ENCODE measurements at regions not wholly inside any gene's neighbourhood (a gene's known extent, or its start where the extent isn't known, plus 50 kb on each side); places are given as distances from the start of the nearest gene placed in this dataset.
A peak's percentile ranks its signal among the peaks of the same experiment; 100 is the strongest.

DNA sequence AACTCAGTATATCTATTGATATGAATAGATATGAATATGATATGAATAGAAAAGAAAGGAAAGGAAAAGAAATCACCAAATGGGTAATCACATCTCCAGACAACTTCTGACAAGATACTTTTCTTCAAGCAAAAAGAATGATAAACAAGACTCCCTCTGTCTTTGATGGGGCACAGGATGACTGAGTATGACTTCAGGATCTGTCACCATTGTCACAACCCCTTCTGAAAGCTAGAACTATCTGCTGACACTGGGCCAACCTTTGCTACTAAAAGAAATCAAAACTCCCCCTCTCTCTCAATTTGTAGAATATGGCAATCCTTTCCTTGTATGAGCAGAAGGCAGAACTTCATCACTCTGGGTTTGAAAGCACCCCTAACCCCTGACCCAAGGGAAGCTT is 267.2 kb upstream of the RASGEF1B start:
- Histone ChIP-seq H3K36me3 (ENCODE audit: insufficient read depth, low read length) (no peaks in the 10 kb centered on the region), H3K4me3 (ENCODE audit: low read length in 2 of 2) (no peak overlapping the region), H3K4me1 (ENCODE audit: insufficient read depth, low read length) (no peaks in the 10 kb centered on the region), H3K27ac (ENCODE audit: low read depth, low read length) (no peak overlapping the region), H3K9me3 (ENCODE audit: control insufficient read depth in 1 of 2, low read length in 2 of 2) (no peaks in the 10 kb centered on the region), H3K27me3 (ENCODE audit: insufficient read depth, low read length) (no peaks in the 10 kb centered on the region)
- Mint-ChIP-seq H3K36me3 (no peaks in the 10 kb centered on the region), H3K27me3 (peaks cover 0 to 2% of the 10 kb centered on the region in 2 donors), H3K27ac (no peak overlapping the region), H3K4me1 (peaks cover 0 to 2% (median 0%) of the 10 kb centered on the region in 4 donors), H3K4me3 (no peak overlapping the region), H3K9me3 (no peaks in the 10 kb centered on the region)
- no peak for DNase-seq
- intact Hi-C loops (cut with micrococcal nuclease) = no loop called here
- ChIA-PET CTCF (ENCODE audit: partially characterized antibody) (no interaction called here), POLR2A (ENCODE audit: partially characterized antibody) (no interaction called here)

DNA sequence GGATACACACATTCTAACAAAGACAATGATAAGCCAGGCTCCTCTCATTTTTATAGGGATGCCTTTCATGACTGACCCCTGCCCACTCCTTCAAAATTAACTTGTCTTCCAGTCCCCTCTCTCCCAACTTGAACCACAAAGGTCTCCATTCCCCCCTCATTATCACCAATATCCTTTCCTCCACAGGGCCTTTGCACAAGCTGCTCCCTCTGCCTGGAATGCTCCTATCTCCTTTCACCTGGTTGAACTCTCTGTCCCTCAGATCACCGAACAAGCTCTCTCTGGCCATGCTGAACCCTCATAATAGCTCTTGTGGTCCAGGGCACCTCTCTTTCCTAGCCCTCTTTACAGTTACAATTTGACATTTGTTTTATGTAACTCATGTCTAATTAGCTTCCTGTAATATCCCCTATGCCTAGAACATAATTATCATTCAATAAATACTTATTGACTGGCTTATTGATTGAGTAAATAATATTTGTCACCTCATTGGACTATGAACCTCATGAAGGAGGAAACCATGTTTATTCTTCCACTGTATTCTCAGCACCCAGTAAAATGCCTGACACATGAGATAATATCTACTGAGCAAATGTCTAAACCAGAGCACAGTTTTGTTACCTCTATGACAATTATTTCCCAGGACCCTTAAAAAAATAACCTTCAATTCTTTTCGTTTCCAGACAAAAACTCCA is 266.3 kb upstream of the RASGEF1B start:
- no peak overlapping the region for H3K4me3 ChIP-seq (ENCODE audit: low read length in 2 of 2)
- no peak overlapping the region for H3K27ac ChIP-seq (ENCODE audit: low read depth, low read length)
- intact Hi-C loops (cut with micrococcal nuclease) = no loop called here
- H3K36me3 Mint-ChIP-seq = no peaks in the 10 kb centered on the region
- ChIA-PET POLR2A (ENCODE audit: partially characterized antibody) (no interaction called here), CTCF (ENCODE audit: partially characterized antibody) (no interaction called here)
- H3K36me3 ChIP-seq (ENCODE audit: insufficient read depth, low read length) = no peaks in the 10 kb centered on the region
- no peak for DNase-seq
- no peak overlapping the region for H3K27ac Mint-ChIP-seq
- no peaks in the 10 kb centered on the region for H3K27me3 ChIP-seq (ENCODE audit: insufficient read depth, low read length)
- H3K4me1 Mint-ChIP-seq = peaks cover 0 to 2% (median 0%) of the 10 kb centered on the region in 4 donors
- no peaks in the 10 kb centered on the region for H3K9me3 Mint-ChIP-seq
- no peaks in the 10 kb centered on the region for H3K4me1 ChIP-seq (ENCODE audit: insufficient read depth, low read length)
- H3K27me3 Mint-ChIP-seq = peaks cover 0 to 2% of the 10 kb centered on the region in 2 donors
- no peak overlapping the region for H3K4me3 Mint-ChIP-seq
- no peaks in the 10 kb centered on the region for H3K9me3 ChIP-seq (ENCODE audit: control insufficient read depth in 1 of 2, low read length in 2 of 2)

DNA sequence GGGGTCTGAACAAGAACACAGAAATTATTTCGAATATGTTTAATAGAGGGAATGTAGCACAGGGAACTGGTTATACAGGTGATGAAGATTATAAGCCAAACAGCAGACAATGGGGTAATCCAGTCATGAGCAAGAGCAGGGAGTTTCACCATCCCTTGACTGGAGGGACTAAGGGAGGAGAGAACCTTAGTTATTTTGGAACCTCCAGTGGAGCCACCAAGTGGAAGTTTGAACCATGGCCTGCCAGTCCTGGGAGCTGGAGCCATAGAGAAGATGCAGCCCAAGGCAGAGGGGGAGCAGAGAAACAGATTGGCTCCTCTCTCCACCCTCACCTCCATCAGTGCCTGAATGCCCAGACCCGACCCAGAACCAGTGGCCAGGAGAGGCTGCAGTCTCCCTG is 264.6 kb upstream of the RASGEF1B start:
- Mint-ChIP-seq H3K4me3 (no peak overlapping the region), H3K4me1 (peaks cover 0 to 2% (median 0%) of the 10 kb centered on the region in 4 donors), H3K36me3 (no peaks in the 10 kb centered on the region), H3K27me3 (peaks cover 0 to 2% of the 10 kb centered on the region in 2 donors), H3K9me3 (no peaks in the 10 kb centered on the region), H3K27ac (peak overlapping the region in 1 of 7 donors; percentile 44)
- no peaks in the 10 kb centered on the region for H3K9me3 ChIP-seq (ENCODE audit: control insufficient read depth in 1 of 2, low read length in 2 of 2)
- no peaks in the 10 kb centered on the region for H3K36me3 ChIP-seq (ENCODE audit: insufficient read depth, low read length)
- intact Hi-C loops (cut with micrococcal nuclease) = no loop called here
- POLR2A ChIA-PET (ENCODE audit: partially characterized antibody) = no interaction called here
- H3K27ac ChIP-seq (ENCODE audit: low read depth, low read length) = no peak overlapping the region
- no peak for DNase-seq
- H3K4me3 ChIP-seq (ENCODE audit: low read length in 2 of 2) = no peak overlapping the region
- no peaks in the 10 kb centered on the region for H3K27me3 ChIP-seq (ENCODE audit: insufficient read depth, low read length)
- CTCF ChIA-PET (ENCODE audit: partially characterized antibody) = interaction anchor here (0.9 kb wide), 1 partner anchor 269 kb away, joined by 3 read pairs; no protein-coding TSS in a partner anchor
- no peaks in the 10 kb centered on the region for H3K4me1 ChIP-seq (ENCODE audit: insufficient read depth, low read length)

DNA sequence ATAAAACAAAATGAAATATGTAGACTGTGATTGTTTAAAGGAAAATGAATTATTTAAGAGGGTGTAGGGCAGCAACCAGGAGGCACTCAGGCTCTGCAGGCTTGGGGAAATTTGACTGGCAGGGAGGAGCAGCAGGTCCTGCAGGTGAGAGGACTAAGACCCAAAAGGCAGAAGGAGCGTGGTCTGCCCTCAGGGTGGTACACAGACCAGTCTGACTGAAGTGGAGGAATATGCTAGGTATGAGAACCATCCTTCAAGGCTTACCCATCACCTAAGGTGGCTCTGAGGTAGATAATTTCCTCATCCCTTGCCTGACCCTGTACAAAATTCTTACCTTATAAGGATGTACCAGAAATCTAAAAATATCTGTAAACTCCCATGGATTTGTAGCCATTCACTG is 261.3 kb upstream of the RASGEF1B start:
- Mint-ChIP-seq H3K27ac (no peak overlapping the region), H3K9me3 (no peaks in the 10 kb centered on the region), H3K27me3 (peaks cover 1 to 4% of the 10 kb centered on the region in 2 donors), H3K4me3 (no peak overlapping the region), H3K36me3 (no peaks in the 10 kb centered on the region), H3K4me1 (no peaks in the 10 kb centered on the region)
- no peaks in the 10 kb centered on the region for H3K27me3 ChIP-seq (ENCODE audit: insufficient read depth, low read length)
- no peak overlapping the region for H3K27ac ChIP-seq (ENCODE audit: low read depth, low read length)
- H3K36me3 ChIP-seq (ENCODE audit: insufficient read depth, low read length) = no peaks in the 10 kb centered on the region
- no peak overlapping the region for H3K4me3 ChIP-seq (ENCODE audit: low read length in 2 of 2)
- no peak for DNase-seq
- no peaks in the 10 kb centered on the region for H3K4me1 ChIP-seq (ENCODE audit: insufficient read depth, low read length)
- H3K9me3 ChIP-seq (ENCODE audit: control insufficient read depth in 1 of 2, low read length in 2 of 2) = no peaks in the 10 kb centered on the region
- ChIA-PET CTCF (ENCODE audit: partially characterized antibody) (no interaction called here), POLR2A (ENCODE audit: partially characterized antibody) (no interaction called here)
- intact Hi-C loops (cut with micrococcal nuclease) = no loop called here

DNA sequence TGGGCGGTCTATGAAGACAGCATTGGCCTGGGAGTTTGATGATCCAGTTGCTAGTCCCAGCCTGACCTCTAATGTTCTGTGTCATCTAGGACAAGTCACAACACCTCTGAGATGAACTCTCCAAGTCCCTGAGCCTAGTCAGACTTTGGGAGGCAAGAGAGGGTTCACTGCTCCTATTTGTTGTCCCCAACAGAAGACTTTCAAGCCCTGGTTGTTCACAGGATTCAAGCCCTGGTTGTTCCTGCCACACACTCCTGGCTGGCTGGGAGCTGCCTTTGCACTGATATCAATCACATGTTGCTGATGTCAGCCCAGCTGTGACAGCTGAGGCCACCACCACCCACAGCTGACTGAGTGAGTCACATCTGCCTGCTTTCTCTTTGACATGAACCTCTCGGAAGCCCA is 253.2 kb upstream of the RASGEF1B start:
- H3K4me3 Mint-ChIP-seq = peak overlapping the region in 1 of 8 donors; percentile 7
- Histone ChIP-seq H3K9me3 (ENCODE audit: control insufficient read depth in 1 of 2, low read length in 2 of 2) (no peaks in the 10 kb centered on the region), H3K27me3 (ENCODE audit: insufficient read depth, low read length) (no peaks in the 10 kb centered on the region), H3K4me1 (ENCODE audit: insufficient read depth, low read length) (peaks cover 3% of the 10 kb centered on the region), H3K4me3 (ENCODE audit: low read length in 2 of 2) (no peak overlapping the region), H3K27ac (ENCODE audit: low read depth, low read length) (no peak overlapping the region), H3K36me3 (ENCODE audit: insufficient read depth, low read length) (no peaks in the 10 kb centered on the region)
- H3K27me3 Mint-ChIP-seq = peaks cover 3 to 10% of the 10 kb centered on the region in 2 donors
- intact Hi-C loops (cut with micrococcal nuclease) = no loop called here
- peaks cover 9 to 22% (median 13%) of the 10 kb centered on the region in 4 donors for H3K4me1 Mint-ChIP-seq
- H3K9me3 Mint-ChIP-seq = peaks cover 0 to 3% (median 0%) of the 10 kb centered on the region in 8 donors
- no peaks in the 10 kb centered on the region for H3K36me3 Mint-ChIP-seq
- H3K27ac Mint-ChIP-seq = peak overlapping the region in 2 of 7 donors; percentile 43 to 72
- POLR2A ChIA-PET (ENCODE audit: partially characterized antibody) = interaction anchor here (1.5 kb wide), 1 partner anchor 253 kb away, joined by 4 read pairs; no protein-coding TSS in a partner anchor
- DNase-seq = peak in 4 of 5 donors; percentile 8 to 70 (median 14)
- CTCF ChIA-PET (ENCODE audit: partially characterized antibody) = no interaction called here

DNA sequence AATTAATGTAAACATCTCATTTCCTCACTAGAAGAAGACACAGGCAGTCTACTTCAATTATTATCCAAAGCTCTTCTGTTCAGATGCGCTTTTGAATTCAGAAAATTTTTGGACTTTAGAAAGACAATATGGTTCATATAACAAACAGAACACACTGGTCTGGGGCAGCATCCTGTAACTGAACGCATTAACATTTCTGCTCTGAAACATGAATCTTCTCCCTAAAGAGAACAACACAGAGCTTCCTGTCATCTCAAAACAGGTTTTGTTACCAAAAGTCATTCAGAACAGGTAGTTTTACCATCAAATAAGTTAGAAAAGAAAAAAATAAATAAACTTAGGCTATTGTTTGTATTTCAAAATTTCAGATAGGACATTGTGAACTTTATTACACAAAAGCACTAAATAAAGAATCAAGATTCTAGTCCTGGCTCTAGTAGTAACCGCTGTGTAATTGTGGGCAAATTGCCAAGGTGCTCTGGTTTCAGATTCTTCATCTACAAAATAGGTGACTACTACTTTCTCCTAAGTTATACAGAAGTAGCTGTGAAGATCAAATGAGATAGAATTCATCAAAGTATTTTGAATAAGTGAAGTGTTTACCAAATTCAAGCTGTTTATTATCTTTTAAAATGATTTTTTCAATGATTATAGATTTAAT is 252.3 kb upstream of the RASGEF1B start:
- Histone ChIP-seq H3K27me3 (ENCODE audit: insufficient read depth, low read length) (no peaks in the 10 kb centered on the region), H3K4me1 (ENCODE audit: insufficient read depth, low read length) (peaks cover 3% of the 10 kb centered on the region), H3K27ac (ENCODE audit: low read depth, low read length) (no peak overlapping the region), H3K9me3 (ENCODE audit: control insufficient read depth in 1 of 2, low read length in 2 of 2) (no peaks in the 10 kb centered on the region), H3K4me3 (ENCODE audit: low read length in 2 of 2) (no peak overlapping the region), H3K36me3 (ENCODE audit: insufficient read depth, low read length) (no peaks in the 10 kb centered on the region)
- ChIA-PET CTCF (ENCODE audit: partially characterized antibody) (no interaction called here), POLR2A (ENCODE audit: partially characterized antibody) (interaction anchor here (1.5 kb wide), 1 partner anchor 252 kb away, joined by 4 read pairs; no protein-coding TSS in a partner anchor)
- Mint-ChIP-seq H3K27ac (peak overlapping the region in 1 of 7 donors; percentile 44), H3K9me3 (peaks cover 0 to 3% (median 0%) of the 10 kb centered on the region in 8 donors), H3K36me3 (no peaks in the 10 kb centered on the region), H3K4me3 (no peak overlapping the region), H3K4me1 (peaks cover 9 to 22% (median 13%) of the 10 kb centered on the region in 4 donors), H3K27me3 (peaks cover 3 to 7% of the 10 kb centered on the region in 2 donors)
- intact Hi-C loops (cut with micrococcal nuclease) = no loop called here
- peak in 4 of 5 donors; percentile 18 to 27 (median 22) for DNase-seq

DNA sequence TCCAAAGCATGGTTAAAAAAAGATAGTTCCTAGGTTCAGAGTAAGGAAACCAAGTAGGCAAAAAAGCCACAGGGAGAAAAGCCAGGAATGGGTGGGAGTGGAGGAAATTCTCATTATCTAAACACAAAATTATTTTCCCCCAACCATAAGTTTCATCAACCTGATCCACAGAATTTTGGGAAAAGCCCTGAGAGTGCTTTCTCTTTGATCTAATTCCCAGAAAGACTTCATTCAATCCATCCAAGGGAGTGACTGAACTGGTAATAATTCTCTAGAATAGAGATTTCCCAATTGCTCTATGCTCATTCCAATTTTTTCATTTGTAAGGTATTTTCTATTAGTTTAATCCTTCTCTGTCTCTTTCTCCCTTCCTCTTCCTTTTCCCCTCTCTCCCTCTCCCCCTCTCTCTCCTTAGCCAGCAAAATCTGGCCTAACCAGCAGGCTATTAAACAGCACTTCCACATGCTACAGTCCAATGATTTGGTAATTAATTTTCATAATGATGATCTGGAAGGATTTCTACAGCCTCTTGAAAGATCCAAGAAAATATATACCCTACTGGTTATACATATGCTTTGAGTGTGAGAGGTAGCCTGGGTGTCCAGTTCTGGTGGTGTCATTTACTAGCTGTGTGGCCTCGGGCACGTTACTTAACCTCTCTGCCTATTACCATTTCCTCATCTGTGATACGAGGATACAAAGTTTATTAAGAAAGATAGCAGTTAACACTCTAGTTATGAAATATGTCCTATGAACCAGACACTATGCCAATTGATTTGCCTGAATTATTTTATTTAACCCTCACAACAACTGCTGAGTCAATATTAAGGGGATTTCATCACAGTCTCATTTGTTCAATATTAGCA is 251.5 kb upstream of the RASGEF1B start:
- Mint-ChIP-seq H3K27me3 (peaks cover 3 to 5% of the 10 kb centered on the region in 2 donors), H3K4me3 (no peak overlapping the region), H3K36me3 (no peaks in the 10 kb centered on the region), H3K4me1 (peaks cover 9 to 22% (median 13%) of the 10 kb centered on the region in 4 donors), H3K27ac (no peak overlapping the region), H3K9me3 (peaks cover 0 to 3% (median 0%) of the 10 kb centered on the region in 8 donors)
- POLR2A ChIA-PET (ENCODE audit: partially characterized antibody) = interaction anchor here (1.5 kb wide), 1 partner anchor 251 kb away, joined by 4 read pairs; no protein-coding TSS in a partner anchor
- no peaks in the 10 kb centered on the region for H3K36me3 ChIP-seq (ENCODE audit: insufficient read depth, low read length)
- H3K9me3 ChIP-seq (ENCODE audit: control insufficient read depth in 1 of 2, low read length in 2 of 2) = no peaks in the 10 kb centered on the region
- no peaks in the 10 kb centered on the region for H3K27me3 ChIP-seq (ENCODE audit: insufficient read depth, low read length)
- DNase-seq = no peak
- H3K4me1 ChIP-seq (ENCODE audit: insufficient read depth, low read length) = peaks cover 3% of the 10 kb centered on the region
- no peak overlapping the region for H3K4me3 ChIP-seq (ENCODE audit: low read length in 2 of 2)
- intact Hi-C loops (cut with micrococcal nuclease) = no loop called here
- CTCF ChIA-PET (ENCODE audit: partially characterized antibody) = no interaction called here
- H3K27ac ChIP-seq (ENCODE audit: low read depth, low read length) = no peak overlapping the region
